PC-9 (cell line): ENCODE measurements at regions not wholly inside any gene's neighbourhood (a gene's known extent, or its start where the extent isn't known, plus 50 kb on each side); places are given as distances from the start of the nearest gene placed in this dataset.

Experiments
- BruUV-seq: library from RNA; stranded (reverse); fragments of 400-500 nt; replicated peaks from 2 replicates; lab custom pipeline; 2021; lab: Mats Ljungman, UMichigan
- CTCF ChIA-PET: fragments of 300-600 bp; sonication (Branson Sonifier 250); formaldehyde crosslinking; loops from one replicate; lab custom pipeline; 2022; ENCODE audit warnings: antibody characterized with exemption; lab: Charles Lee
- POLR2A ChIA-PET: fragments of 300-600 bp; sonication (Branson Sonifier 250); formaldehyde crosslinking; loops from one replicate; lab custom pipeline; 2022; ENCODE audit warnings: antibody characterized with exemption; ENCODE audit not compliant: unreplicated experiment; lab: Charles Lee
- DNase-seq, 2 experiments: peaks; one replicate each; pipeline versions ENCODE4 v3.0.0 to v3.0.0-alpha.2; 2015 to 2022; ENCODE audit warnings: mixed read lengths in 1 of 2
- H2AFZ ChIP-seq: fragments of 200-600 bp; sonication (generic); 2 replicates; pipeline ENCODE4 v1.8.1; 2017; ENCODE audit warnings: antibody characterized with exemption
- H3F3A ChIP-seq: fragments of 200-600 bp; sonication (generic); 2 replicates; pipeline ENCODE4 v1.8.1; 2017; ENCODE audit warnings: antibody characterized with exemption, mild to moderate bottlenecking, low read depth; ENCODE audit not compliant: insufficient read depth
- H3K27ac ChIP-seq: fragments of 200-600 bp; sonication (generic); 2 replicates; pipeline ENCODE4 v1.6.1; 2016; ENCODE audit warnings: mixed run types
- H3K27me3 ChIP-seq: fragments of 200-600 bp; sonication (generic); 2 replicates; pipeline ENCODE4 v1.6.1; 2016; ENCODE audit warnings: low read depth, mixed run types; ENCODE audit not compliant: insufficient read depth
- H3K36me3 ChIP-seq: fragments of 200-600 bp; sonication (generic); 2 replicates; pipeline ENCODE4 v1.6.1; 2016; ENCODE audit warnings: low read depth, mixed run types
- H3K4me1 ChIP-seq: fragments of 200-600 bp; sonication (generic); replicated peaks from 2 replicates; pipeline ENCODE4 v1.6.1; 2016; ENCODE audit warnings: mixed run types; ENCODE audit not compliant: insufficient read depth
- H3K4me2 ChIP-seq: fragments of 200-600 bp; sonication (generic); 2 replicates; pipeline ENCODE4 v1.6.1; 2017; ENCODE audit warnings: mixed run types
- H3K4me3 ChIP-seq: fragments of 200-600 bp; sonication (generic); 2 replicates; pipeline ENCODE4 v1.6.1; 2016; ENCODE audit warnings: mixed run types
- H3K79me2 ChIP-seq: fragments of 200-600 bp; sonication (generic); 2 replicates; pipeline ENCODE4 v1.6.1; 2017; ENCODE audit warnings: low read depth, mixed run types
- H3K9me2 ChIP-seq: fragments of 200-600 bp; sonication (generic); 2 replicates; pipeline ENCODE4 v1.8.1; 2017; ENCODE audit warnings: mild to moderate bottlenecking; ENCODE audit not compliant: insufficient read depth
- H3K9me3 ChIP-seq: fragments of 200-600 bp; sonication (generic); 2 replicates; pipeline ENCODE4 v1.8.1; 2016; ENCODE audit warnings: low read depth; ENCODE audit not compliant: insufficient read depth
- H4K20me1 ChIP-seq: fragments of 200-600 bp; sonication (generic); 2 replicates; pipeline ENCODE4 v1.8.1; 2017; ENCODE audit not compliant: insufficient read depth
- CTCF ChIP-seq: fragments of 200-600 bp; sonication (generic); conservative IDR thresholded peaks from 2 replicates; pipeline ENCODE4 v1.6.1; 2017; ENCODE audit warnings: mixed run types, antibody characterized with exemption, mild to moderate bottlenecking, moderate library complexity
- EZH2 ChIP-seq: fragments of 200-600 bp; sonication (generic); IDR thresholded peaks from 2 replicates; pipeline ENCODE4 v1.8.0; 2017; ENCODE audit warnings: antibody characterized with exemption, low read depth
- intact Hi-C: fragments of 100-400 bp; cut with micrococcal nuclease; formaldehyde crosslinking; loops from one replicate; pipeline ENCODE4 v1.10.0; 2022; ENCODE audit not compliant: unreplicated experiment

GRCh38 chr4:171025776-171026175, 787.4 kb upstream of the GALNTL6 start:
- Histone ChIP-seq H3K36me3 (no peaks in the 10 kb centered on the region), H3K4me2 (no peak overlapping the region), H3K27me3 (no peaks in the 10 kb centered on the region), H3K4me1 (no peaks in the 10 kb centered on the region), H2AFZ (no peak overlapping the region), H4K20me1 (no peaks in the 10 kb centered on the region), H3K9me2 (no peaks in the 10 kb centered on the region), H3K79me2 (no peaks in the 10 kb centered on the region), H3K27ac (no peak overlapping the region), H3F3A (no peaks in the 10 kb centered on the region), H3K9me3 (no peaks in the 10 kb centered on the region), H3K4me3 (no peak overlapping the region)
- POLR2A ChIA-PET, result no interaction called here
- CTCF ChIA-PET, result no interaction called here
- intact Hi-C loops, result no loop called here
- TF ChIP-seq CTCF (no peak), EZH2 (no peak)
- no peak for DNase-seq
- no TSS peak for BruUV-seq

DNA sequence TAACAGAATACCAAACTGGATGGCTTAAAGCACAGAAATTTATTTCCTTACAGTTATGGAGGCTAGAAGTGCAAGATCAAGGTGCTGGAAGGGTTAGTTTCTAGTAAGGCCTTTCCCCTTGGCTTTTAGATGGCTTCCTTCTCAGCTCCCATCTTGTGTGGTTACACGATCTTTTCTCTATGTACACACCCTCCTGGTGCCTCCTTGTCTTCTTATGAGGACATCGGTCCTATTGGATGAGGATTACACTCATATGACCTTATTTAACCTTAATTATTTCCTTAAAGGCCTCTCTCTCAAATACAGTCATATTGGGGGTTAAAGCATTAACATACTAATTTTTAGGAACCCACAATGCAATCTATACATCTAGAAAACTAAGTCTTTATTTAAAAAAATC, 787.9 kb upstream of the GALNTL6 start:
- Histone ChIP-seq H3F3A (no peaks in the 10 kb centered on the region), H3K4me3 (no peak overlapping the region), H3K9me3 (no peaks in the 10 kb centered on the region), H3K9me2 (no peaks in the 10 kb centered on the region), H4K20me1 (no peaks in the 10 kb centered on the region), H3K4me1 (no peaks in the 10 kb centered on the region), H3K4me2 (no peak overlapping the region), H3K27ac (no peak overlapping the region), H3K79me2 (no peaks in the 10 kb centered on the region), H3K27me3 (no peaks in the 10 kb centered on the region), H3K36me3 (no peaks in the 10 kb centered on the region), H2AFZ (no peak overlapping the region)
- ChIA-PET CTCF (no interaction called here), POLR2A (no interaction called here)
- no peak for TF ChIP-seq EZH2
- no peak for TF ChIP-seq CTCF
- intact Hi-C loops, result no loop called here
- no peak for DNase-seq
- BruUV-seq, result no TSS peak

DNA sequence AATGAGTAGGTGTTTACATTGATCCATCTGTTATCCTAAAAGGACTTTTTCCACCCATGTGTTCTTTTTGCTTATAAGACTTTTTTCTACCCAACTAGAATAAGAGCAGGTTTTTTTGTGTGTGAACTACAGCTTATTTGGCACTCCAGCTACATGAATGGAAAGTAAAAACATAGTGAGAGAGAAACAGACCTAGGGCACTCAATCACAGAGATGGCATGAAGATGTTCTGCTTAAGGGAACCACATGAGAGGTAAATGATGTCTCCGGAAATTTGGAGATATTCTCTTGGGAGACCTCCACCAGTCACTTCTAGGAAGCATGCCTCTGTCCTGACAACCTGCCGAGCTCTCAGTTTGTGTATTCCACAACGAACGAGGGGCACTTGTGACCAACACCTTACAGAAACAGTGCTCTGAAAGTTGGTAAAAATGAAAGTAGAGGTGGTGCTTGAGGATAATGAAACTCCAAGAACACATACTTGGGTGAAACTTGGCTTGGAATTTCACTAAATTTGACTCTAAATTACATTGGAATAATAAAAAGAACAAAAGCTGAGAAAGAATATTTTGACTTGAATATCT, 788.4 kb upstream of the GALNTL6 start:
- Histone ChIP-seq H3F3A (no peaks in the 10 kb centered on the region), H3K4me2 (no peak overlapping the region), H3K9me3 (no peaks in the 10 kb centered on the region), H3K27me3 (no peaks in the 10 kb centered on the region), H4K20me1 (no peaks in the 10 kb centered on the region), H3K36me3 (no peaks in the 10 kb centered on the region), H3K27ac (no peak overlapping the region), H3K4me1 (no peaks in the 10 kb centered on the region), H2AFZ (no peak overlapping the region), H3K4me3 (no peak overlapping the region), H3K79me2 (no peaks in the 10 kb centered on the region), H3K9me2 (no peaks in the 10 kb centered on the region)
- no peak for TF ChIP-seq CTCF
- TF ChIP-seq EZH2, result no peak
- BruUV-seq, result no TSS peak
- no peak for DNase-seq
- ChIA-PET CTCF (no interaction called here), POLR2A (no interaction called here)
- intact Hi-C loops, result no loop called here
